PC-9 (cell line): ENCODE measurements at regions not wholly inside any gene's neighbourhood (a gene's known extent, or its start where the extent isn't known, plus 50 kb on each side); places are given as distances from the start of the nearest gene placed in this dataset.

Experiments used
- BruUV-seq: library from RNA; stranded (reverse); fragments of 400-500 nt; replicated peaks from 2 replicates; lab custom pipeline; 2021; lab: Mats Ljungman, UMichigan
- CTCF ChIA-PET: fragments of 300-600 bp; sonication (Branson Sonifier 250); formaldehyde crosslinking; loops from one replicate; lab custom pipeline; 2022; ENCODE audit warnings: antibody characterized with exemption; lab: Charles Lee
- POLR2A ChIA-PET: fragments of 300-600 bp; sonication (Branson Sonifier 250); formaldehyde crosslinking; loops from one replicate; lab custom pipeline; 2022; ENCODE audit warnings: antibody characterized with exemption; ENCODE audit not compliant: unreplicated experiment; lab: Charles Lee
- DNase-seq, 2 experiments: peaks; one replicate each; pipeline versions ENCODE4 v3.0.0 to v3.0.0-alpha.2; 2015 to 2022; ENCODE audit warnings: mixed read lengths in 1 of 2
- H2AFZ ChIP-seq: fragments of 200-600 bp; sonication (generic); 2 replicates; pipeline ENCODE4 v1.8.1; 2017; ENCODE audit warnings: antibody characterized with exemption
- H3F3A ChIP-seq: fragments of 200-600 bp; sonication (generic); 2 replicates; pipeline ENCODE4 v1.8.1; 2017; ENCODE audit warnings: antibody characterized with exemption, mild to moderate bottlenecking, low read depth; ENCODE audit not compliant: insufficient read depth
- H3K27ac ChIP-seq: fragments of 200-600 bp; sonication (generic); 2 replicates; pipeline ENCODE4 v1.6.1; 2016; ENCODE audit warnings: mixed run types
- H3K27me3 ChIP-seq: fragments of 200-600 bp; sonication (generic); 2 replicates; pipeline ENCODE4 v1.6.1; 2016; ENCODE audit warnings: low read depth, mixed run types; ENCODE audit not compliant: insufficient read depth
- H3K36me3 ChIP-seq: fragments of 200-600 bp; sonication (generic); 2 replicates; pipeline ENCODE4 v1.6.1; 2016; ENCODE audit warnings: low read depth, mixed run types
- H3K4me1 ChIP-seq: fragments of 200-600 bp; sonication (generic); replicated peaks from 2 replicates; pipeline ENCODE4 v1.6.1; 2016; ENCODE audit warnings: mixed run types; ENCODE audit not compliant: insufficient read depth
- H3K4me2 ChIP-seq: fragments of 200-600 bp; sonication (generic); 2 replicates; pipeline ENCODE4 v1.6.1; 2017; ENCODE audit warnings: mixed run types
- H3K4me3 ChIP-seq: fragments of 200-600 bp; sonication (generic); 2 replicates; pipeline ENCODE4 v1.6.1; 2016; ENCODE audit warnings: mixed run types
- H3K79me2 ChIP-seq: fragments of 200-600 bp; sonication (generic); 2 replicates; pipeline ENCODE4 v1.6.1; 2017; ENCODE audit warnings: low read depth, mixed run types
- H3K9me2 ChIP-seq: fragments of 200-600 bp; sonication (generic); 2 replicates; pipeline ENCODE4 v1.8.1; 2017; ENCODE audit warnings: mild to moderate bottlenecking; ENCODE audit not compliant: insufficient read depth
- H3K9me3 ChIP-seq: fragments of 200-600 bp; sonication (generic); 2 replicates; pipeline ENCODE4 v1.8.1; 2016; ENCODE audit warnings: low read depth; ENCODE audit not compliant: insufficient read depth
- H4K20me1 ChIP-seq: fragments of 200-600 bp; sonication (generic); 2 replicates; pipeline ENCODE4 v1.8.1; 2017; ENCODE audit not compliant: insufficient read depth
- CTCF ChIP-seq: fragments of 200-600 bp; sonication (generic); conservative IDR thresholded peaks from 2 replicates; pipeline ENCODE4 v1.6.1; 2017; ENCODE audit warnings: mixed run types, antibody characterized with exemption, mild to moderate bottlenecking, moderate library complexity
- EZH2 ChIP-seq: fragments of 200-600 bp; sonication (generic); IDR thresholded peaks from 2 replicates; pipeline ENCODE4 v1.8.0; 2017; ENCODE audit warnings: antibody characterized with exemption, low read depth
- intact Hi-C: fragments of 100-400 bp; cut with micrococcal nuclease; formaldehyde crosslinking; loops from one replicate; pipeline ENCODE4 v1.10.0; 2022; ENCODE audit not compliant: unreplicated experiment

- Histone ChIP-seq H3K9me2 (no peaks in the 10 kb centered on the region), H3K4me1 (peaks cover 7% of the 10 kb centered on the region; the same call in 1 of the 2 replicates), H3K36me3 (no peaks in the 10 kb centered on the region), H3K79me2 (no peaks in the 10 kb centered on the region), H3K27ac (no peak overlapping the region), H3K4me2 (no peak overlapping the region), H4K20me1 (no peaks in the 10 kb centered on the region), H3K4me3 (no peak overlapping the region), H3K9me3 (no peaks in the 10 kb centered on the region), H3K27me3 (no peaks in the 10 kb centered on the region), H2AFZ (no peak overlapping the region), H3F3A (no peaks in the 10 kb centered on the region)
- CTCF ChIA-PET = no interaction called here
- BruUV-seq = no TSS peak
- DNase-seq = no peak
- POLR2A ChIA-PET = no interaction called here
- TF ChIP-seq EZH2 = no peak
- TF ChIP-seq CTCF = no peak
- intact Hi-C loops = no loop called here
These were observed 132.0 kb downstream of the SEC61B start for GRCh38 chr9:99354104-99354503.

GRCh38 chr9:99356512-99356971 lies 134.5 kb downstream of the SEC61B start:
- Histone ChIP-seq H4K20me1 (no peaks in the 10 kb centered on the region), H3K4me2 (no peak overlapping the region), H3K9me2 (no peaks in the 10 kb centered on the region), H3F3A (no peaks in the 10 kb centered on the region), H3K9me3 (no peaks in the 10 kb centered on the region), H3K4me3 (no peak overlapping the region), H2AFZ (no peak overlapping the region), H3K27me3 (peaks cover 11% of the 10 kb centered on the region), H3K36me3 (no peaks in the 10 kb centered on the region), H3K27ac (no peak overlapping the region), H3K4me1 (peaks cover 7% of the 10 kb centered on the region; the same call in 1 of the 2 replicates), H3K79me2 (no peaks in the 10 kb centered on the region)
- intact Hi-C loops = no loop called here
- POLR2A ChIA-PET = no interaction called here
- BruUV-seq = no TSS peak
- no peak for DNase-seq
- CTCF ChIA-PET = no interaction called here
- TF ChIP-seq EZH2 = no peak
- TF ChIP-seq CTCF = no peak

GRCh38 chr9:99357575-99357974 lies 135.5 kb downstream of the SEC61B start:
- CTCF ChIA-PET = no interaction called here
- Histone ChIP-seq H3K9me2 (no peaks in the 10 kb centered on the region), H3K4me3 (no peak overlapping the region), H3K36me3 (no peaks in the 10 kb centered on the region), H2AFZ (no peak overlapping the region), H3K4me1 (peaks cover 7% of the 10 kb centered on the region; the same call in 1 of the 2 replicates), H3K9me3 (no peaks in the 10 kb centered on the region), H3K79me2 (no peaks in the 10 kb centered on the region), H3K27me3 (peaks cover 14% of the 10 kb centered on the region), H3K27ac (no peak overlapping the region), H3F3A (no peaks in the 10 kb centered on the region), H4K20me1 (no peaks in the 10 kb centered on the region), H3K4me2 (no peak overlapping the region)
- TF ChIP-seq EZH2 (no peak), CTCF (no peak)
- POLR2A ChIA-PET = no interaction called here
- no peak for DNase-seq
- BruUV-seq = no TSS peak
- intact Hi-C loops = no loop called here
